SK-N-SH (cell line): ENCODE measurements at regions not wholly inside any gene's neighbourhood (a gene's known extent, or its start where the extent isn't known, plus 50 kb on each side); places are given as distances from the start of the nearest gene placed in this dataset.

Source experiments
- CTCF ChIA-PET: fragments of 300-600, 350-600 bp; formaldehyde crosslinking; extraction: SDS; loops from one replicate; lab custom pipeline; 2021; lab: Yijun Ruan, JAX
- POLR2A ChIA-PET: fragments of 350-600 bp; sonication (Branson Sonifier 250); formaldehyde crosslinking; extraction: SDS; loops from one replicate; lab custom pipeline; 2020; ENCODE audit warnings: antibody characterized with exemption, inconsistent platforms; lab: Yijun Ruan, JAX
- DNase-seq: peaks from one replicate; pipeline ENCODE4 v3.0.0; 2012
- H2AFZ ChIP-seq: fragments of 200-600 bp; sonication (generic); 2 replicates; pipeline ENCODE4 v1.8.1; 2016; ENCODE audit warnings: antibody characterized with exemption, mild to moderate bottlenecking, low read depth
- H3F3A ChIP-seq: fragments of 200-600 bp; sonication (generic); replicated peaks from 2 replicates; pipeline ENCODE3; 2016; ENCODE audit warnings: antibody characterized with exemption, mild to moderate bottlenecking; ENCODE audit not compliant: insufficient read depth
- H3K27ac ChIP-seq, 2 experiments: fragments of 200-500 bp in 1 of 2; fragments of 200-600 bp in 1 of 2; sonication (Bioruptor generic) in 1 of 2; sonication (generic), shearing (Covaris generic) in 1 of 2; 2 replicates each; pipeline versions ENCODE4 v1.5.1 to v1.6.1; 2014 to 2016; ENCODE audit warnings: low read depth in 2 of 2, inconsistent platforms in 1 of 2, low read length in 1 of 2, mild to moderate bottlenecking in 1 of 2, mixed read lengths in 1 of 2
- H3K27me3 ChIP-seq: fragments of 200-600 bp; sonication (generic), shearing (Covaris generic); 2 replicates; pipeline ENCODE4 v1.6.1; 2016; ENCODE audit warnings: mixed run types; ENCODE audit not compliant: insufficient read depth
- H3K36me3 ChIP-seq, 2 experiments: fragments of 200-500 bp in 1 of 2; fragments of 200-600 bp in 1 of 2; sonication (Bioruptor generic) in 1 of 2; sonication (generic) in 1 of 2; replicated peaks in 1 of 2; 2 replicates each; pipeline versions ENCODE3 to v1.5.1; 2014 to 2016; ENCODE audit warnings: low read length in 1 of 2, mild to moderate bottlenecking in 1 of 2; ENCODE audit not compliant: insufficient read depth in 2 of 2, control insufficient read depth in 1 of 2
- H3K4me1 ChIP-seq, 2 experiments: fragments of 200-500 bp in 1 of 2; fragments of 200-600 bp in 1 of 2; sonication (Bioruptor generic) in 1 of 2; sonication (generic), shearing (Covaris generic) in 1 of 2; 2 replicates each; pipeline versions ENCODE4 v1.5.1 to v1.6.1; 2014 to 2016; ENCODE audit warnings: low read depth in 1 of 2, low read length in 1 of 2, mixed run types in 1 of 2; ENCODE audit not compliant: insufficient read depth in 2 of 2, control insufficient read depth in 1 of 2
- H3K4me2 ChIP-seq: fragments of 200-600 bp; sonication (generic), shearing (Covaris generic); 2 replicates; pipeline ENCODE4 v1.6.1; 2017; ENCODE audit warnings: mixed run types
- H3K4me3 ChIP-seq, 2 experiments: fragments of 200-500 bp in 1 of 2; fragments of 200-600 bp in 1 of 2; sonication (Bioruptor generic) in 1 of 2; sonication (generic), shearing (Covaris generic) in 1 of 2; 2 replicates each; pipeline versions ENCODE4 v1.5.1 to v1.8.1; 2014 to 2016; ENCODE audit warnings: low read depth in 2 of 2, inconsistent platforms in 1 of 2, low read length in 1 of 2, mild to moderate bottlenecking in 1 of 2, mixed read lengths in 1 of 2, moderate library complexity in 1 of 2
- H3K79me2 ChIP-seq: fragments of 200-600 bp; sonication (generic); 2 replicates; pipeline ENCODE4 v1.8.1; 2017; ENCODE audit warnings: mild to moderate bottlenecking; ENCODE audit not compliant: insufficient read depth
- H3K9ac ChIP-seq: fragments of 200-600 bp; sonication (generic); 2 replicates; pipeline ENCODE4 v1.6.1; 2017; ENCODE audit warnings: mixed run types
- H3K9me2 ChIP-seq: fragments of 200-600 bp; sonication (generic); 2 replicates; pipeline ENCODE4 v1.6.1; 2017; ENCODE audit warnings: mixed run types
- H3K9me3 ChIP-seq: fragments of 200-600 bp; sonication (generic); 2 replicates; pipeline ENCODE4 v1.6.1; 2017; ENCODE audit warnings: mixed run types, mild to moderate bottlenecking, moderate library complexity
- H4K20me1 ChIP-seq: fragments of 200-600 bp; sonication (generic); 2 replicates; pipeline ENCODE4 v1.6.1; 2017; ENCODE audit warnings: mild to moderate bottlenecking, mixed run types; ENCODE audit not compliant: insufficient read depth
- CTCF ChIP-seq: fragments of 200-600 bp; sonication (generic); IDR thresholded peaks from 2 replicates; pipeline ENCODE4 v1.6.1; 2017; ENCODE audit warnings: antibody characterized with exemption, mild to moderate bottlenecking, moderate library complexity
- ELF1 ChIP-seq: IDR thresholded peaks from 2 replicates; pipeline ENCODE4 v1.4.0; 2012
- FOSL2 ChIP-seq: IDR thresholded peaks from 2 replicates; pipeline ENCODE4 v1.4.0; 2012; ENCODE audit warnings: low read depth, mild to moderate bottlenecking, moderate library complexity, borderline replicate concordance
- FOXJ3 ChIP-seq: sonication (generic); formaldehyde crosslinking; IDR thresholded peaks from 2 replicates; pipeline ENCODE4 v1.5.1; 2020; ENCODE audit warnings: mild to moderate bottlenecking, missing genetic modification reagents
- GATA2 ChIP-seq: sonication (generic); formaldehyde crosslinking; IDR thresholded peaks from 2 replicates; pipeline ENCODE4 v1.5.0; 2020; ENCODE audit warnings: mild to moderate bottlenecking, missing genetic modification reagents
- IRF3 ChIP-seq: fragments of 150-350 bp; IDR thresholded peaks from 2 replicates; pipeline ENCODE4 v1.6.1; 2016; ENCODE audit warnings: mild to moderate bottlenecking, low read depth, low read length
- MAX ChIP-seq: IDR thresholded peaks from 2 replicates; pipeline ENCODE4 v1.4.0; 2012; ENCODE audit warnings: low read depth
- NRF1 ChIP-seq: IDR thresholded peaks from 2 replicates; pipeline ENCODE4 v1.6.1; 2012; ENCODE audit warnings: low read depth, mild to moderate bottlenecking, low read length
- POLR2AphosphoS5 ChIP-seq: IDR thresholded peaks from 2 replicates; pipeline ENCODE4 v1.6.1; 2012; ENCODE audit warnings: low read depth, low read length
- RAD21 ChIP-seq: IDR thresholded peaks from 2 replicates; pipeline ENCODE4 v1.6.1; 2012; ENCODE audit warnings: mild to moderate bottlenecking, low read length
- RXRA ChIP-seq: IDR thresholded peaks from 2 replicates; pipeline ENCODE4 v1.4.0; 2012; ENCODE audit warnings: low read depth, mild to moderate bottlenecking, borderline replicate concordance
- TAF1 ChIP-seq: IDR thresholded peaks from 2 replicates; pipeline ENCODE4 v1.6.1; 2012; ENCODE audit warnings: low read depth, mild to moderate bottlenecking, low read length, moderate library complexity, borderline replicate concordance
- USF1 ChIP-seq: IDR thresholded peaks from 2 replicates; pipeline ENCODE4 v1.4.0; 2012; ENCODE audit warnings: low read depth, borderline replicate concordance
- USF2 ChIP-seq: fragments of 150-350 bp; IDR thresholded peaks from 2 replicates; pipeline ENCODE4 v1.6.1; 2017; ENCODE audit warnings: antibody characterized with exemption, low read length, low read depth, borderline replicate concordance
- YY1 ChIP-seq: IDR thresholded peaks from 2 replicates; pipeline ENCODE4 v1.4.0; 2012; ENCODE audit warnings: low read depth, mild to moderate bottlenecking
- ZBTB33 ChIP-seq: IDR thresholded peaks from 2 replicates; pipeline ENCODE4 v1.4.0; 2012; ENCODE audit warnings: low read depth, borderline replicate concordance
- WGBS: methylation state at CpG from one replicate; pipeline ENCODE4 v1.1.6; 2017; ENCODE audit warnings: low lambda C conversion rate; 5-methylcytosine and 5-hydroxymethylcytosine counted together

- Histone ChIP-seq H3K27ac (no peak overlapping the region), H3K36me3 (no peaks in the 10 kb centered on the region), H3K9me2 (no peaks in the 10 kb centered on the region), H3K4me1 (no peaks in the 10 kb centered on the region; a peak in 1 of 4 replicates), H2AFZ (no peak overlapping the region), H4K20me1 (no peaks in the 10 kb centered on the region), H3F3A (peaks cover 5% of the 10 kb centered on the region), H3K4me2 (no peak overlapping the region), H3K9ac (no peak overlapping the region), H3K4me3 (no peak overlapping the region), H3K9me3 (no peaks in the 10 kb centered on the region), H3K27me3 (no peaks in the 10 kb centered on the region), H3K79me2 (no peaks in the 10 kb centered on the region)
- no peak for DNase-seq
- WGBS, result 8% methylated on average over 2 of the region's 2 CpGs
- ChIA-PET POLR2A (no interaction called here), CTCF (interaction anchor here (0.8 to 1.7 kb wide), 3 partner anchors 14 to 584 kb away, joined by 3 to 4 read pairs (median 3); no protein-coding TSS in a partner anchor)
- TF ChIP-seq ZBTB33 (no peak), USF2 (no peak)
Observed at GRCh38 chr1:30218438-30218837, 504.9 kb downstream of the MATN1 start.

GRCh38 chr1:30216602-30217001 is 506.8 kb downstream of the MATN1 start:
- TF ChIP-seq IRF3 (no peak), RXRA (no peak), GATA2 (CRISPR knock-in tag) (no peak), CTCF (no peak), NRF1 (no peak), USF1 (no peak), YY1 (no peak), FOSL2 (no peak), MAX (no peak), TAF1 (no peak), POLR2AphosphoS5 (no peak), ELF1 (no peak), RAD21 (no peak), FOXJ3 (CRISPR knock-in tag) (no peak)
- Histone ChIP-seq H3K36me3 (no peaks in the 10 kb centered on the region), H3K4me1 (no peaks in the 10 kb centered on the region; a peak in 1 of 4 replicates), H3K4me2 (no peak overlapping the region), H3K9ac (no peak overlapping the region), H3K9me2 (no peaks in the 10 kb centered on the region), H3K27me3 (no peaks in the 10 kb centered on the region), H3K27ac (no peak overlapping the region), H3K9me3 (no peaks in the 10 kb centered on the region), H3F3A (peaks cover 5% of the 10 kb centered on the region), H3K4me3 (no peak overlapping the region), H3K79me2 (no peaks in the 10 kb centered on the region), H4K20me1 (no peaks in the 10 kb centered on the region), H2AFZ (no peak overlapping the region)
- DNase-seq, result no peak
- POLR2A ChIA-PET, result no interaction called here
- WGBS, result 65% methylated on average over 7 of the region's 7 CpGs
- CTCF ChIA-PET, result interaction anchor here (1.0 kb wide), 1 partner anchor 16 kb away, joined by 4 read pairs; no protein-coding TSS in a partner anchor
